Neural crest cell (in vitro differentiated cells): ENCODE measurements at regions not wholly inside any gene's neighbourhood (a gene's known extent, or its start where the extent isn't known, plus 50 kb on each side); places are given as distances from the start of the nearest gene placed in this dataset.

ENCODE experiments used
- DNase-seq: peaks from one replicate; pipeline ENCODE4 v3.0.0; 2021; ENCODE audit warnings: low read depth, mixed read lengths, low spot score
- H3K27ac Mint-ChIP-seq: one replicate; pipeline ENCODE4 v1.8.0; 2021; ENCODE audit warnings: mild to moderate bottlenecking, mixed read lengths; ENCODE audit not compliant: unreplicated experiment
- H3K27me3 Mint-ChIP-seq: 2 replicates; pipeline ENCODE4 v1.8.0; 2021; ENCODE audit warnings: low read depth, mild to moderate bottlenecking, mixed read lengths
- H3K36me3 Mint-ChIP-seq: 2 replicates; pipeline ENCODE4 v1.8.0; 2021; ENCODE audit warnings: low read depth, mild to moderate bottlenecking, mixed read lengths
- H3K4me1 Mint-ChIP-seq: 2 replicates; pipeline ENCODE4 v1.8.0; 2021; ENCODE audit warnings: mixed read lengths
- H3K4me3 Mint-ChIP-seq: one replicate; pipeline ENCODE4 v1.8.0; 2021; ENCODE audit warnings: mild to moderate bottlenecking, mixed read lengths
- H3K9me3 Mint-ChIP-seq: 2 replicates; pipeline ENCODE4 v1.8.0; 2021; ENCODE audit warnings: mixed read lengths
- CTCF ChIP-seq: fragments of 200-600 bp; sonication (generic); conservative IDR thresholded peaks from 2 replicates; pipeline ENCODE4 v1.5.0; 2021; ENCODE audit warnings: antibody characterized with exemption, mild to moderate bottlenecking

- Mint-ChIP-seq H3K4me1 (no peaks in the 10 kb centered on the region), H3K36me3 (no peaks in the 10 kb centered on the region), H3K27me3 (no peaks in the 10 kb centered on the region), H3K4me3 (no peak overlapping the region), H3K9me3 (no peaks in the 10 kb centered on the region), H3K27ac (no peak overlapping the region)
- TF ChIP-seq CTCF: no peak
- no peak for DNase-seq
These were observed 286.8 kb upstream of the ANO3 start for GRCh38 chr11:26045082-26045481.

GRCh38 chr11:26048271-26048670 is 283.7 kb upstream of the ANO3 start:
- H3K36me3 Mint-ChIP-seq: no peaks in the 10 kb centered on the region
- TF ChIP-seq CTCF: no peak
- no peaks in the 10 kb centered on the region for H3K9me3 Mint-ChIP-seq
- DNase-seq: no peak
- no peaks in the 10 kb centered on the region for H3K4me1 Mint-ChIP-seq
- H3K27me3 Mint-ChIP-seq: no peaks in the 10 kb centered on the region
- no peak overlapping the region for H3K4me3 Mint-ChIP-seq
- H3K27ac Mint-ChIP-seq: no peak overlapping the region

- Mint-ChIP-seq H3K27me3 (no peaks in the 10 kb centered on the region), H3K36me3 (no peaks in the 10 kb centered on the region), H3K4me1 (no peaks in the 10 kb centered on the region), H3K27ac (peak overlapping the region; percentile 21), H3K9me3 (no peaks in the 10 kb centered on the region), H3K4me3 (no peak overlapping the region)
- DNase-seq: no peak
- no peak for TF ChIP-seq CTCF
These were observed 278.0 kb upstream of the ANO3 start for GRCh38 chr11:26053966-26054365.

- TF ChIP-seq CTCF: no peak
- no peaks in the 10 kb centered on the region for H3K27me3 Mint-ChIP-seq
- no peak for DNase-seq
- no peaks in the 10 kb centered on the region for H3K36me3 Mint-ChIP-seq
- no peak overlapping the region for H3K27ac Mint-ChIP-seq
- peaks cover 15% of the 10 kb centered on the region for H3K4me1 Mint-ChIP-seq
- H3K9me3 Mint-ChIP-seq: no peaks in the 10 kb centered on the region
- H3K4me3 Mint-ChIP-seq: no peak overlapping the region
These were observed 269.3 kb upstream of the ANO3 start for GRCh38 chr11:26062660-26063059.

GRCh38 chr11:26063915-26064314 is 268.0 kb upstream of the ANO3 start:
- H3K27me3 Mint-ChIP-seq: no peaks in the 10 kb centered on the region
- no peak for TF ChIP-seq CTCF
- no peaks in the 10 kb centered on the region for H3K36me3 Mint-ChIP-seq
- H3K9me3 Mint-ChIP-seq: no peaks in the 10 kb centered on the region
- no peak overlapping the region for H3K27ac Mint-ChIP-seq
- H3K4me1 Mint-ChIP-seq: peaks cover 23% of the 10 kb centered on the region
- no peak for DNase-seq
- H3K4me3 Mint-ChIP-seq: no peak overlapping the region

- no peak for DNase-seq
- Mint-ChIP-seq H3K9me3 (no peaks in the 10 kb centered on the region), H3K27ac (no peak overlapping the region), H3K36me3 (no peaks in the 10 kb centered on the region), H3K4me3 (no peak overlapping the region), H3K4me1 (peaks cover 26% of the 10 kb centered on the region), H3K27me3 (no peaks in the 10 kb centered on the region)
- TF ChIP-seq CTCF: no peak
These were observed 266.0 kb upstream of the ANO3 start for GRCh38 chr11:26065944-26066343.
